ENCODE measurements at regions not wholly inside any gene's neighbourhood (a gene's known extent, or its start where the extent isn't known, plus 50 kb on each side); places are given as distances from the start of the nearest gene placed in this dataset.

- no peak overlapping the region for H3K14ac ChIP-seq (ENCODE audit: insufficient read length)
- H3K18ac ChIP-seq (ENCODE audit: extremely low read depth, low read length) = no peak overlapping the region
- 95% methylated on average over 4 of the region's 4 CpGs; no CpG with 5 or more reads in 1 of the 2 experiments for WGBS, 2 experiments (ENCODE audit: extremely low coverage in 1 of 2, insufficient coverage in 1 of 2, insufficient read length in 1 of 2, insufficient replicate concordance in 2 of 2, low coverage in 1 of 2, low lambda C conversion rate in 2 of 2, missing lambda C conversion rate in 1 of 2)
- H3K36me3 ChIP-seq (ENCODE audit: control insufficient read depth in 2 of 4, insufficient read depth in 4 of 4, low read length in 3 of 4) = peaks cover 0 to 11% (median 0%) of the 10 kb centered on the region in 4 experiments; a peak in 3 of 8 replicates
- no peak for FAIRE-seq
- POLR2A ChIA-PET (ENCODE audit: partially characterized antibody) = interaction anchor here (0.5 kb wide), 1 partner anchor 1184 kb away, joined by 3 read pairs; no protein-coding TSS in a partner anchor
- no peak overlapping the region for H3K4me3 ChIP-seq (ENCODE audit: extremely low read depth in 1 of 4, insufficient read depth in 2 of 4, low read depth in 3 of 4, low read length in 4 of 4)
- no peaks in the 10 kb centered on the region; a peak in 2 of 4 replicates for H3K79me2 ChIP-seq (ENCODE audit: control insufficient read depth in 1 of 2, insufficient read depth in 2 of 2, low read length in 2 of 2)
- H3K4ac ChIP-seq (replicated peaks; ENCODE audit: insufficient read length, low read depth, low read length) = no peak overlapping the region
- H4K20me1 ChIP-seq (replicated peaks in 1 of 2; ENCODE audit: control insufficient read depth in 1 of 2, insufficient read depth in 2 of 2, low read length in 2 of 2) = no peaks in the 10 kb centered on the region
- no peak overlapping the region for H3K56ac ChIP-seq (replicated peaks; ENCODE audit: insufficient read length, low read depth, low read length)
- no peaks in the 10 kb centered on the region for H3K4me1 ChIP-seq (replicated peaks in 1 of 4; ENCODE audit: control insufficient read depth in 3 of 4, insufficient read depth in 4 of 4, low read length in 3 of 4)
- no peak overlapping the region for H2AK5ac ChIP-seq (ENCODE audit: low read depth, low read length)
- no peak overlapping the region for H4K8ac ChIP-seq (ENCODE audit: extremely low read depth, insufficient read depth, low read length)
- CTCF ChIA-PET (ENCODE audit: partially characterized antibody) = interaction anchor here (1.2 to 2.0 kb wide), 5 partner anchors 12 to 220 kb away, joined by 3 to 6 read pairs (median 4); no protein-coding TSS in a partner anchor
- no peak overlapping the region for H4K91ac ChIP-seq (replicated peaks; ENCODE audit: insufficient read length, low read length)
- no peaks in the 10 kb centered on the region for H3K27me3 ChIP-seq (replicated peaks in 1 of 4; ENCODE audit: control insufficient read depth in 3 of 4, extremely low read depth in 1 of 4, insufficient read depth in 3 of 4, low read length in 3 of 4)
- no peak overlapping the region for H2BK12ac ChIP-seq (ENCODE audit: low read depth, low read length)
- H4K5ac ChIP-seq (ENCODE audit: insufficient read length, low read depth, low read length) = no peak overlapping the region
- no peak for DNase-seq (ENCODE audit: low read depth in 1 of 2, low spot score in 2 of 2)
- no peak overlapping the region for H2BK120ac ChIP-seq (replicated peaks; ENCODE audit: low read depth, low read length)
- no peak overlapping the region for H3K23ac ChIP-seq (ENCODE audit: insufficient read length)
- no peak overlapping the region for H3K4me2 ChIP-seq (ENCODE audit: insufficient read depth in 1 of 2, low read depth in 2 of 2, low read length in 2 of 2)
- H2BK20ac ChIP-seq (ENCODE audit: low read length) = no peak overlapping the region
- no peak overlapping the region for H2AFZ ChIP-seq (ENCODE audit: low read length)
- H3K79me1 ChIP-seq (ENCODE audit: low read depth, low read length) = 0 out of 2 replicates have a peak, but pooled peaks cover 2% of the 10 kb centered on the region
- H2BK15ac ChIP-seq (ENCODE audit: low read length) = no peak overlapping the region
- no peaks in the 10 kb centered on the region for H3K9me3 ChIP-seq (ENCODE audit: insufficient read depth in 2 of 2, low read depth in 1 of 2, low read length in 1 of 2)
- H2BK5ac ChIP-seq (ENCODE audit: low read depth, low read length) = no peak overlapping the region
- H3K27ac ChIP-seq (ENCODE audit: low read depth, low read length) = no peak overlapping the region
- no peaks in the 10 kb centered on the region for H3K23me2 ChIP-seq (ENCODE audit: low read depth, low read length)
- H3K9ac ChIP-seq (replicated peaks in 1 of 4; ENCODE audit: extremely low read depth in 1 of 4, low read depth in 3 of 4, low read length in 3 of 4) = no peak overlapping the region
- TF ChIP-seq SUZ12 (IDR thresholded peaks at IDR 0.05; ENCODE audit: low read length) (no peak), EGR1 (IDR thresholded peaks at IDR 0.05; ENCODE audit: borderline replicate concordance, low read depth, low read length) (no peak), BACH1 (IDR thresholded peaks at IDR 0.05; ENCODE audit: low read length) (no peak), POLR2A (IDR thresholded peaks at IDR 0.05; ENCODE audit: control extremely low read depth in 1 of 2, low read depth in 2 of 2, low read length in 2 of 2) (no peak), RFX5 (IDR thresholded peaks at IDR 0.05; ENCODE audit: borderline replicate concordance, low read depth, low read length) (no peak)
Observed at GRCh38 chr10:21272643-21273399, 252.7 kb downstream of the SKIDA1 start.
